ENCODE measurements at regions not wholly inside any gene's neighbourhood (a gene's known extent, or its start where the extent isn't known, plus 50 kb on each side); places are given as distances from the start of the nearest gene placed in this dataset.

- H3K4me3 Mint-ChIP-seq (ENCODE audit: unreplicated experiment) = no peak overlapping the region
- DNase-seq (ENCODE audit: low spot score) = no peak
- H3K27ac Mint-ChIP-seq (ENCODE audit: unreplicated experiment) = no peak overlapping the region
- H3K36me3 Mint-ChIP-seq (ENCODE audit: low read depth, unreplicated experiment) = no peaks in the 10 kb centered on the region
- no peaks in the 10 kb centered on the region for H3K27me3 Mint-ChIP-seq (ENCODE audit: unreplicated experiment)
- no peaks in the 10 kb centered on the region for H3K9me3 Mint-ChIP-seq (ENCODE audit: unreplicated experiment)
- TF ChIP-seq CTCF (IDR thresholded peaks at IDR 0.05; ENCODE audit: unreplicated experiment) = no peak
- peaks cover 5% of the 10 kb centered on the region for H3K4me1 Mint-ChIP-seq (ENCODE audit: unreplicated experiment)
These were observed 138.4 kb upstream of the BTN3A2 start for GRCh38 chr6:26226579-26226967.

- Mint-ChIP-seq H3K27ac (ENCODE audit: unreplicated experiment) (no peak overlapping the region), H3K36me3 (ENCODE audit: low read depth, unreplicated experiment) (no peaks in the 10 kb centered on the region), H3K4me3 (ENCODE audit: unreplicated experiment) (no peak overlapping the region), H3K9me3 (ENCODE audit: unreplicated experiment) (no peaks in the 10 kb centered on the region), H3K4me1 (ENCODE audit: unreplicated experiment) (peaks cover 9% of the 10 kb centered on the region), H3K27me3 (ENCODE audit: unreplicated experiment) (no peaks in the 10 kb centered on the region)
- no peak for DNase-seq (ENCODE audit: low spot score)
- no peak for TF ChIP-seq CTCF (IDR thresholded peaks at IDR 0.05; ENCODE audit: unreplicated experiment)
These were observed 134.6 kb upstream of the BTN3A2 start for GRCh38 chr6:26230351-26230750.

- Mint-ChIP-seq H3K27ac (ENCODE audit: unreplicated experiment) (no peak overlapping the region), H3K9me3 (ENCODE audit: unreplicated experiment) (no peaks in the 10 kb centered on the region), H3K4me1 (ENCODE audit: unreplicated experiment) (peaks cover 9% of the 10 kb centered on the region), H3K4me3 (ENCODE audit: unreplicated experiment) (no peak overlapping the region), H3K27me3 (ENCODE audit: unreplicated experiment) (no peaks in the 10 kb centered on the region), H3K36me3 (ENCODE audit: low read depth, unreplicated experiment) (no peaks in the 10 kb centered on the region)
- no peak for DNase-seq (ENCODE audit: low spot score)
- no peak for TF ChIP-seq CTCF (IDR thresholded peaks at IDR 0.05; ENCODE audit: unreplicated experiment)
These were observed 133.9 kb upstream of the BTN3A2 start for GRCh38 chr6:26231006-26231587.

GRCh38 chr6:26232306-26232939 lies 132.6 kb upstream of the BTN3A2 start:
- no peak for DNase-seq (ENCODE audit: low spot score)
- Mint-ChIP-seq H3K27ac (ENCODE audit: unreplicated experiment) (no peak overlapping the region), H3K4me1 (ENCODE audit: unreplicated experiment) (peaks cover 4% of the 10 kb centered on the region), H3K9me3 (ENCODE audit: unreplicated experiment) (no peaks in the 10 kb centered on the region), H3K27me3 (ENCODE audit: unreplicated experiment) (no peaks in the 10 kb centered on the region), H3K4me3 (ENCODE audit: unreplicated experiment) (no peak overlapping the region), H3K36me3 (ENCODE audit: low read depth, unreplicated experiment) (no peaks in the 10 kb centered on the region)
- no peak for TF ChIP-seq CTCF (IDR thresholded peaks at IDR 0.05; ENCODE audit: unreplicated experiment)

- Mint-ChIP-seq H3K36me3 (ENCODE audit: low read depth, unreplicated experiment) (no peaks in the 10 kb centered on the region), H3K4me3 (ENCODE audit: unreplicated experiment) (peak overlapping the region; percentile 71), H3K4me1 (ENCODE audit: unreplicated experiment) (peaks cover 4% of the 10 kb centered on the region), H3K27ac (ENCODE audit: unreplicated experiment) (no peak overlapping the region), H3K9me3 (ENCODE audit: unreplicated experiment) (no peaks in the 10 kb centered on the region), H3K27me3 (ENCODE audit: unreplicated experiment) (no peaks in the 10 kb centered on the region)
- TF ChIP-seq CTCF (IDR thresholded peaks at IDR 0.05; ENCODE audit: unreplicated experiment) = no peak
- no peak for DNase-seq (ENCODE audit: low spot score)
These were observed 131.9 kb upstream of the BTN3A2 start for GRCh38 chr6:26232940-26233648.
